Caco-2 (cell line): ENCODE measurements at regions not wholly inside any gene's neighbourhood (a gene's known extent, or its start where the extent isn't known, plus 50 kb on each side); places are given as distances from the start of the nearest gene placed in this dataset.

Experiments used
- BruUV-seq: library from RNA; stranded (reverse); fragments of 400-500 nt; replicated peaks from 2 replicates; lab custom pipeline; 2021; lab: Mats Ljungman, UMichigan
- CTCF ChIA-PET: fragments of 300-600 bp; sonication (Branson Sonifier 250); formaldehyde crosslinking; loops from one replicate; lab custom pipeline; 2022; ENCODE audit warnings: antibody characterized with exemption; lab: Charles Lee
- POLR2A ChIA-PET: fragments of 300-600 bp; sonication (Branson Sonifier 250); formaldehyde crosslinking; loops from one replicate; lab custom pipeline; 2022; ENCODE audit warnings: antibody characterized with exemption; lab: Charles Lee
- DNase-seq, 2 experiments: peaks; one replicate each; pipeline versions ENCODE4 v3.0.0 to v3.0.0-alpha.2; 2020 to 2022
- H3K27me3 ChIP-seq: replicated peaks from 2 replicates; pipeline ENCODE4 v1.6.0; 2011; ENCODE audit warnings: low read length; ENCODE audit not compliant: control insufficient read depth, insufficient read depth
- H3K36me3 ChIP-seq: 2 replicates; pipeline ENCODE4 v1.5.1; 2011; ENCODE audit warnings: low read length; ENCODE audit not compliant: control insufficient read depth, insufficient read depth
- H3K4me1 ChIP-seq: fragments of 250-450 bp; sonication (Bioruptor Pico); 2 replicates; pipeline ENCODE4 v1.5.1; 2020; ENCODE audit warnings: mild to moderate bottlenecking
- H3K4me3 ChIP-seq: 2 replicates; pipeline ENCODE4 v1.5.1; 2011; ENCODE audit warnings: low read depth, mild to moderate bottlenecking, control low read depth, low read length
- H3K9me3 ChIP-seq: fragments of 250-450 bp; sonication (Bioruptor Pico); 2 replicates; pipeline ENCODE4 v1.5.1; 2020; ENCODE audit warnings: mild to moderate bottlenecking, moderate library complexity
- H3K27ac Mint-ChIP-seq: one replicate; pipeline ENCODE4 v1.8.0; 2022; ENCODE audit warnings: mixed read lengths; ENCODE audit not compliant: unreplicated experiment
- H3K27me3 Mint-ChIP-seq: one replicate; pipeline ENCODE4 v1.8.0; 2022; ENCODE audit warnings: mixed read lengths; ENCODE audit not compliant: insufficient read depth, unreplicated experiment
- H3K36me3 Mint-ChIP-seq: one replicate; pipeline ENCODE4 v1.8.0; 2022; ENCODE audit warnings: mild to moderate bottlenecking, mixed read lengths; ENCODE audit not compliant: insufficient read depth, unreplicated experiment
- H3K4me1 Mint-ChIP-seq: one replicate; pipeline ENCODE4 v1.8.0; 2022; ENCODE audit warnings: low read depth, mixed read lengths; ENCODE audit not compliant: unreplicated experiment
- H3K4me3 Mint-ChIP-seq: one replicate; pipeline ENCODE4 v1.8.0; 2022; ENCODE audit warnings: mild to moderate bottlenecking, moderate library complexity, mixed read lengths; ENCODE audit not compliant: unreplicated experiment
- H3K9me3 Mint-ChIP-seq: one replicate; pipeline ENCODE4 v1.8.0; 2022; ENCODE audit warnings: mixed read lengths; ENCODE audit not compliant: unreplicated experiment
- intact Hi-C: fragments of 100-400 bp; cut with micrococcal nuclease; formaldehyde crosslinking; loops from one replicate; pipeline ENCODE4 v1.10.0; 2022; ENCODE audit not compliant: unreplicated experiment
- TF ChIP-seq, protein P1 (sequence below), 2 experiments: fragments of 200-600 bp in 1 of 2; IDR thresholded peaks; 1 replicate in 1 of 2; 2 replicates in 1 of 2; pipeline versions ENCODE4 v1.5.1 to v1.8.0; 2011 to 2022; ENCODE audit warnings: antibody characterized with exemption in 1 of 2, control low read depth in 1 of 2, inconsistent platforms in 1 of 2, low read depth in 1 of 2, low read length in 1 of 2, mild to moderate bottlenecking in 1 of 2, moderate library complexity in 1 of 2; ENCODE audit not compliant: insufficient read depth in 1 of 2, severe bottlenecking in 1 of 2, unreplicated experiment in 1 of 2

DNA sequence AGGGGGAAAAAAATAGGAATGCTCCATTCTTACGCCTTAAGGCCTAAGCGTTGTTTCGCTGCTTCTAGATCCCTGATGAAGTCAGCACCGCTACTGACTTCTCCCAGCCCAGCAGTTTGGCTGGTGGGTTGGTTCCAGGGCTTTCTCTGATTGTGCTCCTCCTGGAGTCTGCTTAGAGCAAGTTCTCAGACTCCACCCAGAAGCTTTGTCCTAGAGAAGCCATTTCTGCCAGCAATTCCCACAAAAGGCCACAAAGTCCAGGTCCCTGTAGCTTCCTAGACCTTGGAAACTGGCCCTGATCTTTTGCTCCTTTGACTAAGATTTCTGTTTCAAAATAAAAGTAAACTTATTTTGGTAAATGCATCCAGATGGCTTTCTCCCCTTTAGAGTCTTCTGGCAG lies 65.4 kb downstream of the KCTD12 start:
- DNase-seq: no peak
- H3K4me3 ChIP-seq: no peak overlapping the region
- Mint-ChIP-seq H3K36me3 (no peaks in the 10 kb centered on the region), H3K4me1 (no peaks in the 10 kb centered on the region), H3K9me3 (no peaks in the 10 kb centered on the region), H3K27ac (no peak overlapping the region), H3K4me3 (no peak overlapping the region), H3K27me3 (peaks cover 3% of the 10 kb centered on the region)
- H3K36me3 ChIP-seq: no peaks in the 10 kb centered on the region
- CTCF ChIA-PET: interaction anchor here (1.0 kb wide), 1 partner anchor 65 kb away, joined by 3 read pairs; no protein-coding TSS in a partner anchor
- POLR2A ChIA-PET: no interaction called here
- no peaks in the 10 kb centered on the region for H3K4me1 ChIP-seq
- no peaks in the 10 kb centered on the region for H3K9me3 ChIP-seq
- intact Hi-C loops: no loop called here
- no TSS peak for BruUV-seq
- TF ChIP-seq, protein P1, sequence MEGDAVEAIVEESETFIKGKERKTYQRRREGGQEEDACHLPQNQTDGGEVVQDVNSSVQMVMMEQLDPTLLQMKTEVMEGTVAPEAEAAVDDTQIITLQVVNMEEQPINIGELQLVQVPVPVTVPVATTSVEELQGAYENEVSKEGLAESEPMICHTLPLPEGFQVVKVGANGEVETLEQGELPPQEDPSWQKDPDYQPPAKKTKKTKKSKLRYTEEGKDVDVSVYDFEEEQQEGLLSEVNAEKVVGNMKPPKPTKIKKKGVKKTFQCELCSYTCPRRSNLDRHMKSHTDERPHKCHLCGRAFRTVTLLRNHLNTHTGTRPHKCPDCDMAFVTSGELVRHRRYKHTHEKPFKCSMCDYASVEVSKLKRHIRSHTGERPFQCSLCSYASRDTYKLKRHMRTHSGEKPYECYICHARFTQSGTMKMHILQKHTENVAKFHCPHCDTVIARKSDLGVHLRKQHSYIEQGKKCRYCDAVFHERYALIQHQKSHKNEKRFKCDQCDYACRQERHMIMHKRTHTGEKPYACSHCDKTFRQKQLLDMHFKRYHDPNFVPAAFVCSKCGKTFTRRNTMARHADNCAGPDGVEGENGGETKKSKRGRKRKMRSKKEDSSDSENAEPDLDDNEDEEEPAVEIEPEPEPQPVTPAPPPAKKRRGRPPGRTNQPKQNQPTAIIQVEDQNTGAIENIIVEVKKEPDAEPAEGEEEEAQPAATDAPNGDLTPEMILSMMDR (IDR thresholded peaks at IDR 0.05; ENCODE audit: insufficient read depth in 1 of 2, low read depth in 1 of 2, low read length in 1 of 2, severe bottlenecking in 1 of 2, unreplicated experiment in 1 of 2): no peak
- H3K27me3 ChIP-seq: no peaks in the 10 kb centered on the region

DNA sequence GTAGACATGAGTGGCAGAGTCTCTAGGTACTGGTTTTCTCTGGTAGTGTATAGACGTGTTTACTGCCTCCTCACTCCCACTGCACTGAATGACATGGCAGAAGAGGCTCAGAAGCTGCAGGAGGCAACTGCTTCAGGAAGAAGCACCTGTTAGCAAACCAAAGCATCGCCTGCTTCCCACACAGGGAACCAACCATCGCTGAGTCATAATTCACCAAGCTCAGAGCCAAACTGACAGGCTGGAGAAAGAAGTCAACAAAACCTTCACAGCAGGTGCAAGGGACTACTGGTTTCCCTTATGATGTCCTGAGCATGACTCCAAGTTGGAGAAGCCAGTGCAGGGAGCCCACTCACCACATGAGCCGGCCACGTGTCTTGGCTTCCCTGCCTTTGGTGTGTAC lies 69.8 kb downstream of the KCTD12 start:
- TF ChIP-seq, protein P1 (IDR thresholded peaks at IDR 0.05; ENCODE audit: insufficient read depth in 1 of 2, low read depth in 1 of 2, low read length in 1 of 2, severe bottlenecking in 1 of 2, unreplicated experiment in 1 of 2): no peak
- H3K9me3 Mint-ChIP-seq: no peaks in the 10 kb centered on the region
- Histone ChIP-seq H3K27me3 (no peaks in the 10 kb centered on the region), H3K9me3 (no peaks in the 10 kb centered on the region), H3K36me3 (no peaks in the 10 kb centered on the region), H3K4me1 (no peaks in the 10 kb centered on the region), H3K4me3 (no peak overlapping the region)
- H3K27ac Mint-ChIP-seq: no peak overlapping the region
- H3K36me3 Mint-ChIP-seq: no peaks in the 10 kb centered on the region
- intact Hi-C loops: no loop called here
- no peak for DNase-seq
- BruUV-seq: no TSS peak
- ChIA-PET CTCF (no interaction called here), POLR2A (no interaction called here)
- peaks cover 9% of the 10 kb centered on the region for H3K27me3 Mint-ChIP-seq
- no peak overlapping the region for H3K4me3 Mint-ChIP-seq
- no peaks in the 10 kb centered on the region for H3K4me1 Mint-ChIP-seq

DNA sequence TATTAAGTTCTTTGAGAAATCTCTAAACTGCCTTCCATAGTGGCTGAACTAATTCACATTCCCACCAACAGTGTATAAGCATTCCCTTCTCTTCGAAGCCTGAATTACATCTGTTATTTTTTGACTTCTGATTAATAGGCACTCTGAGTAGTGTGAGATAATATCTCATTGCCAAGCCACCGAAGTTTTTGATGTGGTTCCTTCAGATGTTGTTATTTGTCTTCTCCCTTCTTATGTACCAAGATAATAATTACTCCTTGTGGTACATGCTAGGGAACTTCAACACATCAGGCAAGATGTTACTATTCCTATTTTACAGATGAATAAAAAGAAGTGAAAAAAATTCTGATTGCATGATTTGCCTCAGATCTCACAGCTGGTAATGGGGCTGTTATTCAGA lies 70.9 kb downstream of the KCTD12 start:
- Histone ChIP-seq H3K9me3 (no peaks in the 10 kb centered on the region), H3K27me3 (no peaks in the 10 kb centered on the region), H3K36me3 (no peaks in the 10 kb centered on the region), H3K4me3 (no peak overlapping the region), H3K4me1 (no peaks in the 10 kb centered on the region)
- no peaks in the 10 kb centered on the region for H3K36me3 Mint-ChIP-seq
- DNase-seq: no peak
- ChIA-PET POLR2A (no interaction called here), CTCF (no interaction called here)
- H3K27ac Mint-ChIP-seq: no peak overlapping the region
- peaks cover 9% of the 10 kb centered on the region for H3K27me3 Mint-ChIP-seq
- intact Hi-C loops: no loop called here
- no peaks in the 10 kb centered on the region for H3K4me1 Mint-ChIP-seq
- peaks cover 3% of the 10 kb centered on the region for H3K9me3 Mint-ChIP-seq
- H3K4me3 Mint-ChIP-seq: no peak overlapping the region
- TF ChIP-seq, protein P1 (IDR thresholded peaks at IDR 0.05; ENCODE audit: insufficient read depth in 1 of 2, low read depth in 1 of 2, low read length in 1 of 2, severe bottlenecking in 1 of 2, unreplicated experiment in 1 of 2): no peak
- BruUV-seq: no TSS peak
